NT2/D1 (cell line): ENCODE measurements at regions not wholly inside any gene's neighbourhood (a gene's known extent, or its start where the extent isn't known, plus 50 kb on each side); places are given as distances from the start of the nearest gene placed in this dataset.

Source experiments
- SUZ12 ChIP-seq: IDR thresholded peaks from 2 replicates; pipeline ENCODE4 v1.6.1; 2011; ENCODE audit not compliant: insufficient read length, insufficient read depth; ENCODE audit errors: extremely low read depth
- YY1 ChIP-seq: IDR thresholded peaks from 2 replicates; pipeline ENCODE4 v1.6.1; 2011; ENCODE audit not compliant: insufficient read length, insufficient read depth

DNA sequence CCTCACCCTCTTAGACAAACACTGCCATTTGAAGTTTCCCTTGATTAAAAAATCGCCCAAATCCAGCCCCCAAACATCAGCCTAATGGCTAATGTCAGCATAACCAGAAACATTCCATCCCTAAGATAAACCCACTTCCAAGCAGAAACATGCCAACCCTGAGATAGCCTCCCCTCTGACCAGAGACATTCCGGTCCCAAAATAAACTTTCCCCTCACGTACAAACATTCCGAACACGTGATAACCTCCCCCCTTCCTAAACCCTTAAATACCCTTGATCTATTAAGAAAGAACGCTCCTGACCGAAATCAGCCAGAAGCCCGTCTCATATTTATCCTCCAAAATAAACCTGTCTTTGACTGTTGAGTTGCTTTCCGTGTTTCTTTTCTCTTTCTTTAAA is 237.2 kb downstream of the ASMT start:
- TF ChIP-seq SUZ12 (no peak), YY1 (no peak)
